ENCODE measurements at regions not wholly inside any gene's neighbourhood (a gene's known extent, or its start where the extent isn't known, plus 50 kb on each side); places are given as distances from the start of the nearest gene placed in this dataset.

GRCh38 chr10:4216726-4217125 is 431.7 kb upstream of the KLF6 start:
- no peaks in the 10 kb centered on the region for H3K9me1 ChIP-seq (ENCODE audit: control insufficient read depth, insufficient read depth, low read length)
- FAIRE-seq, result no peak
- H3K36me3 ChIP-seq (ENCODE audit: control insufficient read depth, insufficient read depth, low read length), result no peaks in the 10 kb centered on the region
- 0% methylated on average over 3 of the region's 3 CpGs for WGBS (ENCODE audit: insufficient coverage, low coverage, missing lambda C conversion rate)
- POLR2A ChIA-PET, result no interaction called here
- no peak for ATAC-seq
- H2AFZ ChIP-seq (ENCODE audit: low read depth, low read length), result no peak overlapping the region
- no peak for DNase-seq (ENCODE audit: extremely low read depth in 1 of 4, low spot score in 3 of 4)
- H3K9ac ChIP-seq (ENCODE audit: insufficient read depth in 1 of 2, low read depth in 2 of 2, low read length in 2 of 2), result no peak overlapping the region
- in situ Hi-C loops (cut with MboI), result no loop called here
- no peaks in the 10 kb centered on the region for H4K20me1 ChIP-seq (replicated peaks; ENCODE audit: control insufficient read depth, insufficient read depth, low read length)
- intact Hi-C loops (cut with micrococcal nuclease), result no loop called here
- TF ChIP-seq GATAD2A (IDR thresholded peaks at IDR 0.05) (no peak), FOXP4 (CRISPR knock-in tag; IDR thresholded peaks at IDR 0.05; ENCODE audit: borderline replicate concordance) (no peak), ELF1 (tag; IDR thresholded peaks at IDR 0.05) (no peak), PHB (CRISPR knock-in tag; IDR thresholded peaks at IDR 0.05) (no peak), FOSL1 (tag; conservative IDR thresholded peaks at IDR 0.05) (no peak), FOXA3 (CRISPR knock-in tag; conservative IDR thresholded peaks at IDR 0.05 in 1 of 2, IDR thresholded peaks at IDR 0.05 in 1 of 2) (no peak), POLR2H (tag; IDR thresholded peaks at IDR 0.05; ENCODE audit: low read depth) (no peak)
- TF ChIP-seq, protein P1, sequence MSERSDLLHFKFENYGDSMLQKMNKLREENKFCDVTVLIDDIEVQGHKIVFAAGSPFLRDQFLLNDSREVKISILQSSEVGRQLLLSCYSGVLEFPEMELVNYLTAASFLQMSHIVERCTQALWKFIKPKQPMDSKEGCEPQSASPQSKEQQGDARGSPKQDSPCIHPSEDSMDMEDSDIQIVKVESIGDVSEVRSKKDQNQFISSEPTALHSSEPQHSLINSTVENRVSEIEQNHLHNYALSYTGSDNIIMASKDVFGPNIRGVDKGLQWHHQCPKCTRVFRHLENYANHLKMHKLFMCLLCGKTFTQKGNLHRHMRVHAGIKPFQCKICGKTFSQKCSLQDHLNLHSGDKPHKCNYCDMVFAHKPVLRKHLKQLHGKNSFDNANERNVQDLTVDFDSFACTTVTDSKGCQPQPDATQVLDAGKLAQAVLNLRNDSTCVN (CRISPR knock-in tag; IDR thresholded peaks at IDR 0.05), result no peak
- H3K4me2 ChIP-seq (ENCODE audit: insufficient read depth, low read length), result no peak overlapping the region
- no peaks in the 10 kb centered on the region for H3K79me2 ChIP-seq (ENCODE audit: control insufficient read depth, insufficient read depth, low read length)
- no peaks in the 10 kb centered on the region for H3K4me1 ChIP-seq (replicated peaks in 1 of 2; ENCODE audit: control insufficient read depth in 2 of 2, insufficient read depth in 2 of 2, low read length in 2 of 2)
- CTCF ChIA-PET (ENCODE audit: low intra/inter-chr PET ratio), result no interaction called here
- H3K4me3 ChIP-seq, result no peak overlapping the region
- H3K9me3 ChIP-seq (replicated peaks; ENCODE audit: control insufficient read depth, insufficient read depth, low read depth, low read length), result no peaks in the 10 kb centered on the region
- 0 out of 5 replicates have a peak, but pooled peaks cover 0 to 6% of the 10 kb centered on the region in 2 experiments for H3K27me3 ChIP-seq (ENCODE audit: control insufficient read depth in 2 of 2, insufficient read depth in 2 of 2, low read length in 2 of 2)
- BruUV-seq (replicated peaks), result no TSS peak
- H3K27ac ChIP-seq (ENCODE audit: extremely low read depth, low read depth, low read length), result no peak overlapping the region

All from K562 (cell line).